K562 (cell line): ENCODE measurements at regions not wholly inside any gene's neighbourhood (a gene's known extent, or its start where the extent isn't known, plus 50 kb on each side); places are given as distances from the start of the nearest gene placed in this dataset.

ENCODE experiments used
- BDP1 ChIP-seq: IDR thresholded peaks from 3 replicates; pipeline ENCODE4 v1.6.1; 2011; ENCODE audit not compliant: insufficient read length, insufficient read depth
- BRD4 ChIP-seq: fragments of 200-600 bp; sonication (generic); IDR thresholded peaks from 2 replicates; pipeline ENCODE4 v1.6.1; 2017; ENCODE audit warnings: inconsistent platforms
- CSDE1 ChIP-seq, 2 experiments: fragments of 450-650 bp; IDR thresholded peaks; 2 replicates each; pipeline ENCODE4 v1.6.1; 2016; ENCODE audit warnings: mild to moderate bottlenecking in 1 of 2
- GTF2F1 ChIP-seq: IDR thresholded peaks from 2 replicates; pipeline ENCODE4 v1.6.1; 2011; ENCODE audit warnings: low read depth, low read length, improper control_type of control experiment
- HMBOX1 ChIP-seq: sonication (generic); IDR thresholded peaks from 2 replicates; pipeline ENCODE4 v1.6.1; 2016
- JUND ChIP-seq, 2 experiments: IDR thresholded peaks; 2 replicates in 1 of 2; 3 replicates in 1 of 2; pipeline ENCODE4 v1.6.1; 2011; ENCODE audit warnings: borderline replicate concordance in 2 of 2, low read depth in 2 of 2, low read length in 2 of 2, improper control_type of control experiment in 1 of 2, missing biosample characterization in 1 of 2, missing genetic modification characterization in 1 of 2, missing genetic modification reagents in 1 of 2
- KLF6 ChIP-seq: fragments of 250-450 bp; sonication (Bioruptor Pico); IDR thresholded peaks from 2 replicates; pipeline ENCODE4 v1.4.0; 2020; ENCODE audit warnings: mild to moderate bottlenecking, moderate library complexity, borderline replicate concordance
- MEF2A ChIP-seq: IDR thresholded peaks from 2 replicates; pipeline ENCODE4 v1.6.1; 2011; ENCODE audit warnings: low read depth, mild to moderate bottlenecking, low read length, moderate library complexity; ENCODE audit not compliant: control insufficient read depth
- MEIS2 ChIP-seq: fragments of 450-650 bp; IDR thresholded peaks from 2 replicates; pipeline ENCODE4 v1.6.1; 2014; ENCODE audit warnings: mild to moderate bottlenecking; ENCODE audit not compliant: partially characterized antibody
- PHF21A ChIP-seq: fragments of 450-650 bp; IDR thresholded peaks from 2 replicates; pipeline ENCODE4 v1.6.1; 2017; ENCODE audit warnings: low read depth, borderline replicate concordance
- POLR2AphosphoS5 ChIP-seq: IDR thresholded peaks from 2 replicates; pipeline ENCODE4 v1.6.1; 2011; ENCODE audit warnings: mild to moderate bottlenecking, low read depth, low read length, moderate library complexity; ENCODE audit not compliant: control insufficient read depth, insufficient read depth
- PRMT5 ChIP-seq: sonication (generic); formaldehyde crosslinking; IDR thresholded peaks from 2 replicates; pipeline ENCODE4 v1.5.0; 2020; ENCODE audit warnings: missing genetic modification reagents
- RB1 ChIP-seq: fragments of 450-650 bp; IDR thresholded peaks from 2 replicates; pipeline ENCODE4 v1.6.1; 2017; ENCODE audit warnings: low read depth, mild to moderate bottlenecking
- SMARCE1 ChIP-seq: fragments of 450-650 bp; IDR thresholded peaks from 2 replicates; pipeline ENCODE4 v1.7.1; 2016; ENCODE audit warnings: mild to moderate bottlenecking
- ZNF232 ChIP-seq: sonication (generic); formaldehyde crosslinking; IDR thresholded peaks from 2 replicates; pipeline ENCODE4 v1.8.0; 2022; ENCODE audit warnings: mild to moderate bottlenecking, missing genetic modification reagents
- ZNF280A ChIP-seq: fragments of 450-650 bp; IDR thresholded peaks from 2 replicates; pipeline ENCODE4 v1.6.1; 2018; ENCODE audit warnings: mild to moderate bottlenecking, low read depth; ENCODE audit not compliant: partially characterized antibody
- ZNF592 ChIP-seq: fragments of 450-650 bp; IDR thresholded peaks from 2 replicates; pipeline ENCODE4 v1.6.1; 2017; ENCODE audit warnings: antibody characterized with exemption, mild to moderate bottlenecking
- ZNF695 ChIP-seq: fragments of 450-650 bp; formaldehyde crosslinking; IDR thresholded peaks from 2 replicates; pipeline ENCODE4 v1.4.0; 2020; ENCODE audit warnings: mild to moderate bottlenecking, moderate library complexity
- ZNF830 ChIP-seq: fragments of 250-450 bp; sonication (Bioruptor Pico); IDR thresholded peaks from 2 replicates; pipeline ENCODE4 v1.5.0; 2021; ENCODE audit warnings: mild to moderate bottlenecking
- TF ChIP-seq, protein P1 (sequence below): IDR thresholded peaks from 2 replicates; pipeline ENCODE4 v1.6.1; 2011; ENCODE audit warnings: borderline replicate concordance, low read depth, mild to moderate bottlenecking, moderate library complexity, low read length; ENCODE audit not compliant: insufficient read depth, poor library complexity, severe bottlenecking

GRCh38 chr1:30134466-30135217 is 588.7 kb downstream of the MATN1 start (continued):
- TF ChIP-seq GTF2F1 (no peak), ZNF695 (CRISPR knock-in tag) (no peak), HMBOX1 (no peak), MEIS2 (no peak), PHF21A (no peak), MEF2A (no peak), ZNF280A (no peak), BRD4 (no peak), RB1 (no peak), JUND (IDR thresholded peaks at IDR 0.05; ENCODE audit: borderline replicate concordance, low read depth, low read length) (no peak), JUND (tag; IDR thresholded peaks at IDR 0.05; ENCODE audit: borderline replicate concordance, low read depth, low read length) (peak; percentile 48; the same call in 1 of the 3 replicates), SMARCE1 (peak; percentile 40; the same call in 1 of the 2 replicates), POLR2AphosphoS5 (no peak), BDP1 (no peak), ZNF232 (CRISPR knock-in tag) (no peak), KLF6 (CRISPR knock-in tag) (no peak), CSDE1 (IDR thresholded peaks at IDR 0.05) (no peak), ZNF592 (0 out of 2 replicates have a peak, but pooled peaks have one; percentile 33), PRMT5 (CRISPR knock-in tag) (no peak), ZNF830 (CRISPR knock-in tag) (no peak)
- TF ChIP-seq, protein P1, sequence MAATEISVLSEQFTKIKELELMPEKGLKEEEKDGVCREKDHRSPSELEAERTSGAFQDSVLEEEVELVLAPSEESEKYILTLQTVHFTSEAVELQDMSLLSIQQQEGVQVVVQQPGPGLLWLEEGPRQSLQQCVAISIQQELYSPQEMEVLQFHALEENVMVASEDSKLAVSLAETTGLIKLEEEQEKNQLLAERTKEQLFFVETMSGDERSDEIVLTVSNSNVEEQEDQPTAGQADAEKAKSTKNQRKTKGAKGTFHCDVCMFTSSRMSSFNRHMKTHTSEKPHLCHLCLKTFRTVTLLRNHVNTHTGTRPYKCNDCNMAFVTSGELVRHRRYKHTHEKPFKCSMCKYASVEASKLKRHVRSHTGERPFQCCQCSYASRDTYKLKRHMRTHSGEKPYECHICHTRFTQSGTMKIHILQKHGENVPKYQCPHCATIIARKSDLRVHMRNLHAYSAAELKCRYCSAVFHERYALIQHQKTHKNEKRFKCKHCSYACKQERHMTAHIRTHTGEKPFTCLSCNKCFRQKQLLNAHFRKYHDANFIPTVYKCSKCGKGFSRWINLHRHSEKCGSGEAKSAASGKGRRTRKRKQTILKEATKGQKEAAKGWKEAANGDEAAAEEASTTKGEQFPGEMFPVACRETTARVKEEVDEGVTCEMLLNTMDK: no peak
